ENCODE measurements at regions not wholly inside any gene's neighbourhood (a gene's known extent, or its start where the extent isn't known, plus 50 kb on each side); places are given as distances from the start of the nearest gene placed in this dataset.

DNA sequence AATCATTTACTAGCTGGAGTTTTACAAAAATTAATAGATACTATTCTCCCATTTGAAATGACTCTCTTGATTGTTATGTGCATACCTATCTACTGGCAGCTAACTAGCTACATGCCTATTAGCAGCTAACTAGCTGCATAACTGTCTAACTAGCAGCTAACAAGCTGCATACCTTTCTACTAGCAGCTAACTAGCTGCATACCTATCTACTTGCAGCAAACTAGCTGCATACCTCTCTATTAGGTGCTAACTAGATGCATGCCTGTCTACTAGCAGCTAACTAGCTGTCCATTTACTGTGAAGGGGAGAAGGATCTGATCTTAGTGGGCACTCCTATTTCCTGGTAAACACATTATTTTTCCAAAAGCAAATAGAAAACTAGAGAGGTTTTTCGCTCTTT, 439.4 kb upstream of the PFKP start (continued):
- TF ChIP-seq, protein P1, sequence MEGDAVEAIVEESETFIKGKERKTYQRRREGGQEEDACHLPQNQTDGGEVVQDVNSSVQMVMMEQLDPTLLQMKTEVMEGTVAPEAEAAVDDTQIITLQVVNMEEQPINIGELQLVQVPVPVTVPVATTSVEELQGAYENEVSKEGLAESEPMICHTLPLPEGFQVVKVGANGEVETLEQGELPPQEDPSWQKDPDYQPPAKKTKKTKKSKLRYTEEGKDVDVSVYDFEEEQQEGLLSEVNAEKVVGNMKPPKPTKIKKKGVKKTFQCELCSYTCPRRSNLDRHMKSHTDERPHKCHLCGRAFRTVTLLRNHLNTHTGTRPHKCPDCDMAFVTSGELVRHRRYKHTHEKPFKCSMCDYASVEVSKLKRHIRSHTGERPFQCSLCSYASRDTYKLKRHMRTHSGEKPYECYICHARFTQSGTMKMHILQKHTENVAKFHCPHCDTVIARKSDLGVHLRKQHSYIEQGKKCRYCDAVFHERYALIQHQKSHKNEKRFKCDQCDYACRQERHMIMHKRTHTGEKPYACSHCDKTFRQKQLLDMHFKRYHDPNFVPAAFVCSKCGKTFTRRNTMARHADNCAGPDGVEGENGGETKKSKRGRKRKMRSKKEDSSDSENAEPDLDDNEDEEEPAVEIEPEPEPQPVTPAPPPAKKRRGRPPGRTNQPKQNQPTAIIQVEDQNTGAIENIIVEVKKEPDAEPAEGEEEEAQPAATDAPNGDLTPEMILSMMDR (IDR thresholded peaks at IDR 0.05; ENCODE audit: low read depth, low read length, missing input control): no peak
- TF ChIP-seq, protein P2, sequence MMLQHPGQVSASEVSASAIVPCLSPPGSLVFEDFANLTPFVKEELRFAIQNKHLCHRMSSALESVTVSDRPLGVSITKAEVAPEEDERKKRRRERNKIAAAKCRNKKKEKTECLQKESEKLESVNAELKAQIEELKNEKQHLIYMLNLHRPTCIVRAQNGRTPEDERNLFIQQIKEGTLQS (IDR thresholded peaks at IDR 0.05): no peak
- TF ChIP-seq, protein P3, sequence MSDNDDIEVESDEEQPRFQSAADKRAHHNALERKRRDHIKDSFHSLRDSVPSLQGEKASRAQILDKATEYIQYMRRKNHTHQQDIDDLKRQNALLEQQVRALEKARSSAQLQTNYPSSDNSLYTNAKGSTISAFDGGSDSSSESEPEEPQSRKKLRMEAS (IDR thresholded peaks at IDR 0.05): no peak

DNA sequence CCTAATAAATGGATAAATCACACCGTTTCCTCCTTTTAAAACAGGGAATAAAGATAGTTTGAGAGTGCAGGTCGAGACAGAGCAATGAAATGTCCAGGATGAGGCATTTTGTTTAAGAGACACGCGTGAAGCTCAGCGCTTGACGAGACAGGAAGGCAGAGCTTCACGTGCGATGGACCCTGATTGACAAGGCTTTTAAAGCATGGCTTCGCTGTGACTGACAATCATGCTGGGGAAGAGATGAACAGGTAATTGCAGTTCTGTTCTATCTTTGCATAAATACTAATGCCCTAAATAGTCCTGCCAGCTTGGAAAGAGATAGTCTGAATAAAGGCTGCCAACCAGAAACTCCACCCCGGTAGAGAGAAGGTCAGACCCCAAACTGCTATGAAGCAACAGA, 442.3 kb upstream of the PFKP start:
- peaks cover 0 to 3% (median 0%) of the 10 kb centered on the region in 4 donors for H3K27me3 ChIP-seq (ENCODE audit: control insufficient read depth in 4 of 4, insufficient read depth in 4 of 4, low read length in 3 of 4)
- no peak overlapping the region for H3K4me3 ChIP-seq (ENCODE audit: low read depth in 1 of 3, low read length in 3 of 3)
- H3K4me1 ChIP-seq (ENCODE audit: control insufficient read depth in 4 of 4, insufficient read depth in 4 of 4, low read length in 3 of 4): no peaks in the 10 kb centered on the region
- no peaks in the 10 kb centered on the region for H3K36me3 ChIP-seq (ENCODE audit: control insufficient read depth in 4 of 4, insufficient read depth in 3 of 4, low read depth in 1 of 4, low read length in 3 of 4)
- TF ChIP-seq NR2F2 (IDR thresholded peaks at IDR 0.05) (no peak), EGR1 (IDR thresholded peaks at IDR 0.05; ENCODE audit: low read depth in 2 of 2) (no peak), TAF1 (conservative IDR thresholded peaks at IDR 0.05) (no peak), RXRA (IDR thresholded peaks at IDR 0.05) (no peak), YY1 (IDR thresholded peaks at IDR 0.05) (no peak), FOXA1 (IDR thresholded peaks at IDR 0.05) (no peak), SP1 (IDR thresholded peaks at IDR 0.05) (no peak), GABPA (IDR thresholded peaks at IDR 0.05 in 1 of 2, conservative IDR thresholded peaks at IDR 0.05 in 1 of 2) (no peak), RAD21 (IDR thresholded peaks at IDR 0.05) (no peak), FOXA2 (IDR thresholded peaks at IDR 0.05) (no peak), JUND (IDR thresholded peaks at IDR 0.05) (no peak), HNF4G (IDR thresholded peaks at IDR 0.05) (no peak), HNF4A (conservative IDR thresholded peaks at IDR 0.05) (no peak)
- TF ChIP-seq, protein P4, sequence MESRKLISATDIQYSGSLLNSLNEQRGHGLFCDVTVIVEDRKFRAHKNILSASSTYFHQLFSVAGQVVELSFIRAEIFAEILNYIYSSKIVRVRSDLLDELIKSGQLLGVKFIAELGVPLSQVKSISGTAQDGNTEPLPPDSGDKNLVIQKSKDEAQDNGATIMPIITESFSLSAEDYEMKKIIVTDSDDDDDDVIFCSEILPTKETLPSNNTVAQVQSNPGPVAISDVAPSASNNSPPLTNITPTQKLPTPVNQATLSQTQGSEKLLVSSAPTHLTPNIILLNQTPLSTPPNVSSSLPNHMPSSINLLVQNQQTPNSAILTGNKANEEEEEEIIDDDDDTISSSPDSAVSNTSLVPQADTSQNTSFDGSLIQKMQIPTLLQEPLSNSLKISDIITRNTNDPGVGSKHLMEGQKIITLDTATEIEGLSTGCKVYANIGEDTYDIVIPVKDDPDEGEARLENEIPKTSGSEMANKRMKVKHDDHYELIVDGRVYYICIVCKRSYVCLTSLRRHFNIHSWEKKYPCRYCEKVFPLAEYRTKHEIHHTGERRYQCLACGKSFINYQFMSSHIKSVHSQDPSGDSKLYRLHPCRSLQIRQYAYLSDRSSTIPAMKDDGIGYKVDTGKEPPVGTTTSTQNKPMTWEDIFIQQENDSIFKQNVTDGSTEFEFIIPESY (IDR thresholded peaks at IDR 0.05): no peak
- TF ChIP-seq, protein P1 (IDR thresholded peaks at IDR 0.05; ENCODE audit: low read depth, low read length, missing input control): no peak
- TF ChIP-seq, protein P3 (IDR thresholded peaks at IDR 0.05): no peak
- TF ChIP-seq, protein P5, sequence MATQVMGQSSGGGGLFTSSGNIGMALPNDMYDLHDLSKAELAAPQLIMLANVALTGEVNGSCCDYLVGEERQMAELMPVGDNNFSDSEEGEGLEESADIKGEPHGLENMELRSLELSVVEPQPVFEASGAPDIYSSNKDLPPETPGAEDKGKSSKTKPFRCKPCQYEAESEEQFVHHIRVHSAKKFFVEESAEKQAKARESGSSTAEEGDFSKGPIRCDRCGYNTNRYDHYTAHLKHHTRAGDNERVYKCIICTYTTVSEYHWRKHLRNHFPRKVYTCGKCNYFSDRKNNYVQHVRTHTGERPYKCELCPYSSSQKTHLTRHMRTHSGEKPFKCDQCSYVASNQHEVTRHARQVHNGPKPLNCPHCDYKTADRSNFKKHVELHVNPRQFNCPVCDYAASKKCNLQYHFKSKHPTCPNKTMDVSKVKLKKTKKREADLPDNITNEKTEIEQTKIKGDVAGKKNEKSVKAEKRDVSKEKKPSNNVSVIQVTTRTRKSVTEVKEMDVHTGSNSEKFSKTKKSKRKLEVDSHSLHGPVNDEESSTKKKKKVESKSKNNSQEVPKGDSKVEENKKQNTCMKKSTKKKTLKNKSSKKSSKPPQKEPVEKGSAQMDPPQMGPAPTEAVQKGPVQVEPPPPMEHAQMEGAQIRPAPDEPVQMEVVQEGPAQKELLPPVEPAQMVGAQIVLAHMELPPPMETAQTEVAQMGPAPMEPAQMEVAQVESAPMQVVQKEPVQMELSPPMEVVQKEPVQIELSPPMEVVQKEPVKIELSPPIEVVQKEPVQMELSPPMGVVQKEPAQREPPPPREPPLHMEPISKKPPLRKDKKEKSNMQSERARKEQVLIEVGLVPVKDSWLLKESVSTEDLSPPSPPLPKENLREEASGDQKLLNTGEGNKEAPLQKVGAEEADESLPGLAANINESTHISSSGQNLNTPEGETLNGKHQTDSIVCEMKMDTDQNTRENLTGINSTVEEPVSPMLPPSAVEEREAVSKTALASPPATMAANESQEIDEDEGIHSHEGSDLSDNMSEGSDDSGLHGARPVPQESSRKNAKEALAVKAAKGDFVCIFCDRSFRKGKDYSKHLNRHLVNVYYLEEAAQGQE (IDR thresholded peaks at IDR 0.05): no peak
- TF ChIP-seq, protein P2 (IDR thresholded peaks at IDR 0.05): no peak
- no peak overlapping the region for H3K27ac ChIP-seq (ENCODE audit: low read depth in 1 of 2, low read length in 2 of 2)
- WGBS: 84% methylated on average over 10 of the region's 10 CpGs
- no peak for DNase-seq (ENCODE audit: low spot score)
- no peaks in the 10 kb centered on the region for H3K9me3 ChIP-seq (ENCODE audit: control insufficient read depth in 4 of 4, low read length in 3 of 4)
- no peak overlapping the region for H3K9ac ChIP-seq (ENCODE audit: low read depth in 1 of 2, low read length in 2 of 2)
